ENCODE measurements at regions not wholly inside any gene's neighbourhood (a gene's known extent, or its start where the extent isn't known, plus 50 kb on each side); places are given as distances from the start of the nearest gene placed in this dataset.

DNA sequence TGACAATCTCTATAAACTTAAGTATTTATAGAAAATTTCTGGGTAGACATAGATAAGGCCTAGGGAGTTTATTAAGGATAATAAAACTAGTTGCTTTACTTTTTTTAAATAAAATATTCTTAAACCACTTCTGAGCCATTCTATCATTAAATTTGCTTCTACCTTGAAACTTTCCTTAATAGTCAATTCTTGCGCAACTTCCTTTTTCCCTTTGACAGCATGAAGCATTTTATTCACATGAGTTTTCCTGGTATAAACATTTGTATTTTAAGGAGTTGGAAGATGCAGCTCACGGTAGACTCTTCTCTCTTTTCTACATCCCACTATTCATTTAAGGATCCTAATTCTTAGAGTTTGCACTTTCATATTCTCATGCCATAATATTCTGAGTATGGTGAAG is 75.8 kb upstream of the DPH5 start:
- Histone ChIP-seq H3K9me3 (no peaks in the 10 kb centered on the region), H3K27me3 (no peaks in the 10 kb centered on the region), H3K27ac (replicated peaks in 1 of 4) (no peak overlapping the region), H3K4me1 (peaks cover 0 to 10% (median 2%) of the 10 kb centered on the region in 4 donors), H3K4me3 (no peak overlapping the region), H3K36me3 (no peaks in the 10 kb centered on the region)
- 70% methylated on average over 2 of the region's 2 CpGs for WGBS
- no peak for DNase-seq (ENCODE audit: extremely low spot score)
- TF ChIP-seq POLR2AphosphoS5 (IDR thresholded peaks at IDR 0.05), result no peak
- TF ChIP-seq, protein P1, sequence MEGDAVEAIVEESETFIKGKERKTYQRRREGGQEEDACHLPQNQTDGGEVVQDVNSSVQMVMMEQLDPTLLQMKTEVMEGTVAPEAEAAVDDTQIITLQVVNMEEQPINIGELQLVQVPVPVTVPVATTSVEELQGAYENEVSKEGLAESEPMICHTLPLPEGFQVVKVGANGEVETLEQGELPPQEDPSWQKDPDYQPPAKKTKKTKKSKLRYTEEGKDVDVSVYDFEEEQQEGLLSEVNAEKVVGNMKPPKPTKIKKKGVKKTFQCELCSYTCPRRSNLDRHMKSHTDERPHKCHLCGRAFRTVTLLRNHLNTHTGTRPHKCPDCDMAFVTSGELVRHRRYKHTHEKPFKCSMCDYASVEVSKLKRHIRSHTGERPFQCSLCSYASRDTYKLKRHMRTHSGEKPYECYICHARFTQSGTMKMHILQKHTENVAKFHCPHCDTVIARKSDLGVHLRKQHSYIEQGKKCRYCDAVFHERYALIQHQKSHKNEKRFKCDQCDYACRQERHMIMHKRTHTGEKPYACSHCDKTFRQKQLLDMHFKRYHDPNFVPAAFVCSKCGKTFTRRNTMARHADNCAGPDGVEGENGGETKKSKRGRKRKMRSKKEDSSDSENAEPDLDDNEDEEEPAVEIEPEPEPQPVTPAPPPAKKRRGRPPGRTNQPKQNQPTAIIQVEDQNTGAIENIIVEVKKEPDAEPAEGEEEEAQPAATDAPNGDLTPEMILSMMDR (IDR thresholded peaks at IDR 0.05), result no peak
- TF ChIP-seq EP300 (IDR thresholded peaks at IDR 0.05), result no peak
- TF ChIP-seq POLR2A (IDR thresholded peaks at IDR 0.05; ENCODE audit: low read depth), result no peak
- intact Hi-C loops (cut with DNase I), result no loop called here

DNA sequence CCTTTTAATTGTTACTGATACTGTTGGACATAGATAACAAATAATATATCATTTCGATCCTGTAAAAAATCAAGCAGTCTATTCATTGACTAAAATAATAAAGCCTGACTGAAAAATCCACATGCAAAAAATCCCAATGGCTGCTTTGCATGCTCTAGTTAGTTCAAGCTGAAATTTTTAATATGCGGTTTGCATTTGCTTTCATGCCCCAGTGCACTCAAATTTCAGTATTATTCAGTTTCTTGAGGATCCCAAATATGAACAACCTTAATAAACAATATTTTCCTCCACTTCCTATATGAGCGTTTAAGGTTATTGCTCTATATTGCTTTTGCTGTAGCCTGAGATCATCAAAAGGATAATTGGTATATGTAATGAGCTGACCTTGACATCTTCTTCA is 75.1 kb upstream of the DPH5 start:
- no peak overlapping the region for H3K27ac ChIP-seq (replicated peaks in 1 of 4)
- no peaks in the 10 kb centered on the region for H3K9me3 ChIP-seq
- TF ChIP-seq POLR2A (IDR thresholded peaks at IDR 0.05; ENCODE audit: low read depth) (no peak), EP300 (IDR thresholded peaks at IDR 0.05) (no peak), POLR2AphosphoS5 (IDR thresholded peaks at IDR 0.05) (no peak)
- TF ChIP-seq, protein P1 (IDR thresholded peaks at IDR 0.05), result no peak
- DNase-seq (ENCODE audit: extremely low spot score), result no peak
- H3K4me3 ChIP-seq, result no peak overlapping the region
- H3K36me3 ChIP-seq, result no peaks in the 10 kb centered on the region
- H3K27me3 ChIP-seq, result no peaks in the 10 kb centered on the region
- 77% methylated on average over 3 of the region's 3 CpGs for WGBS
- peaks cover 0 to 10% (median 2%) of the 10 kb centered on the region in 4 donors for H3K4me1 ChIP-seq
- intact Hi-C loops (cut with DNase I), result no loop called here

DNA sequence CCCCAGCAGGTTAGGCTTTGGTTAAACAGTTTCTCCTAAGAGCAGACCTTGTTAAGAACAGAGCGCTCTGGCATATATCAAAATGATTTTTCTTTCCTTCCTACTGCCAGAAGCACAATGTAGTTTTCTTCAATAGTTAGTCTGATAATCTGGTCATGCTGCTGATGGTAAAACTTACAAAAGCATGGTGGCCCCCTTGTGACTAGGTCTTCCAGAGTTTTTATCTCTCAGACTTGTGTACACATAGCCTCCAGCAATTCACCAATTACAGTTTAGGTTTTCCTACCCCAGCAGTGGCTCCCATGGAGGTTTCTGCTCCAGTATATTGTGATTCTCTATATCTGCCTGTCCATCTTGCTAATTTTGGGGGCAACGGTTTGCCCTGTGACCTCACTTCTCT is 73.3 kb upstream of the DPH5 start:
- no peak for DNase-seq (ENCODE audit: extremely low spot score)
- 89% methylated on average over 2 of the region's 2 CpGs for WGBS
- no peaks in the 10 kb centered on the region for H3K36me3 ChIP-seq
- no peaks in the 10 kb centered on the region for H3K27me3 ChIP-seq
- H3K4me1 ChIP-seq, result peaks cover 0 to 10% (median 2%) of the 10 kb centered on the region in 4 donors
- no peak for TF ChIP-seq EP300 (IDR thresholded peaks at IDR 0.05)
- no peak for TF ChIP-seq POLR2A (IDR thresholded peaks at IDR 0.05; ENCODE audit: low read depth)
- TF ChIP-seq, protein P1 (IDR thresholded peaks at IDR 0.05), result no peak
- TF ChIP-seq POLR2AphosphoS5 (IDR thresholded peaks at IDR 0.05), result no peak
- no peaks in the 10 kb centered on the region for H3K9me3 ChIP-seq
- intact Hi-C loops (cut with DNase I), result no loop called here
- H3K27ac ChIP-seq (replicated peaks in 1 of 4), result no peak overlapping the region
- no peak overlapping the region for H3K4me3 ChIP-seq

DNA sequence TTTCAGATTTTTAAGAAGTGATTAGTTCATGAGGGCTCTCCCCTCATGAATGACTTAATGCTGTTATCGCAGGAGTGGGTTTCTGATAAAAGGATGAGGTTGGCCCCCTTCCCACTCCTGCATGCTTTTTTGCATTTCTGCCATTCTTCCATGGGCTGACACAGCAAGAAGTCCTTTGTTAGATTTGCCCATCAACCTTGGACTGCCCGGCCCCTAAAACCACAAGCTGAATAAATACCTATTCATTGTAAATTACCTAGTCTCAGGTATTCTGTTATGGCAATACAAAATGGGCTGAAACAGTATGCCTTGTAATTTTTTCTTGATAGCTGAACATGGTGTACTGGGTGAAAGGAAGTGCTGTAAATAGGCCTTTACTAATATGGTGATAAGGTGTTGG is 72.7 kb upstream of the DPH5 start:
- no peaks in the 10 kb centered on the region for H3K36me3 ChIP-seq
- no peak overlapping the region for H3K4me3 ChIP-seq
- H3K27ac ChIP-seq (replicated peaks in 1 of 4), result no peak overlapping the region
- H3K4me1 ChIP-seq, result peaks cover 0 to 10% (median 2%) of the 10 kb centered on the region in 4 donors
- TF ChIP-seq POLR2AphosphoS5 (IDR thresholded peaks at IDR 0.05), result no peak
- TF ChIP-seq EP300 (IDR thresholded peaks at IDR 0.05), result no peak
- no peak for TF ChIP-seq POLR2A (IDR thresholded peaks at IDR 0.05; ENCODE audit: low read depth)
- TF ChIP-seq, protein P1 (IDR thresholded peaks at IDR 0.05), result no peak
- H3K27me3 ChIP-seq, result no peaks in the 10 kb centered on the region
- WGBS, result 97% methylated on average over 2 of the region's 2 CpGs
- no peaks in the 10 kb centered on the region for H3K9me3 ChIP-seq
- intact Hi-C loops (cut with DNase I), result no loop called here
- no peak for DNase-seq (ENCODE audit: extremely low spot score)

DNA sequence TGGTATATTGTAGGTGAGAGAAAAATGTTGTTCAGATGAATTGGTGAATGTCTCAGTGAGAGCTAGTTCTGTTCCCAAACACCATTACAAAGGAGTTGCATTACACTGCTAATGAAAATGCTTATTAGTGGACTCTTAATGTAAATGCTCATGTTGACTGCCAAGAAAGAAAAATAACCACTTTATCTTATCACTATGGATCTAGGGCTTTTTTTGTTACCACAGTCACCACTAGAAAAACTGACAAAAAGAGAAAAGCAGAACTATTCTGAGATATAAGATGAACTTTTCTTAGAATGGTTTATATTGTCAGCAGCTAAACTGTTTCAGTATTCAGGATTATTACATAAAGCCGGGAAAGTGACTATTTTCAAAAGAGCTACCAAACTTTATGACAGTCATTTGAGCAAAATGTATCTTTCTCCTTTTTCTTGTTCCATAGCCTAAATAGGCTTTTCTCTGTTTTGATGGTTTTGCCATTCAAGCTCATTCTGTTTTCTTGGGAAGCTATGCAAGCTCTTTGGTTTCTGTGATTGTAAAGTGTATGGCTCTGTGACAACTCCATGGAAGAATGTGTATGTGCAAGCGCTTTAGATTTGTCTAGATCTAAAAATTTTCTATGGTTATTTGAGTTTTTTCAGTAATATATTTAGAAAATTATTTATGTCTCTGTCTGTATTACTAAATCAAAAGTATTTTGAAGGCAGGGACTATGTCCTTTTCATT is 64.2 kb upstream of the DPH5 start:
- no peak for TF ChIP-seq EP300 (IDR thresholded peaks at IDR 0.05)
- TF ChIP-seq POLR2A (IDR thresholded peaks at IDR 0.05; ENCODE audit: low read depth), result no peak
- TF ChIP-seq, protein P1 (IDR thresholded peaks at IDR 0.05), result no peak
- no peak for TF ChIP-seq POLR2AphosphoS5 (IDR thresholded peaks at IDR 0.05)
- Histone ChIP-seq H3K4me1 (no peaks in the 10 kb centered on the region), H3K4me3 (no peak overlapping the region), H3K9me3 (no peaks in the 10 kb centered on the region), H3K36me3 (peaks cover 0 to 2% (median 0%) of the 10 kb centered on the region in 4 donors), H3K27me3 (no peaks in the 10 kb centered on the region), H3K27ac (replicated peaks in 1 of 4) (no peak overlapping the region)
- DNase-seq (ENCODE audit: extremely low spot score), result no peak
- intact Hi-C loops (cut with DNase I), result no loop called here
- 91% methylated on average over 2 of the region's 2 CpGs for WGBS

Measured in esophagus muscularis mucosa (tissue), 4 donors.